ENCODE measurements at regions not wholly inside any gene's neighbourhood (a gene's known extent, or its start where the extent isn't known, plus 50 kb on each side); places are given as distances from the start of the nearest gene placed in this dataset.

DNA sequence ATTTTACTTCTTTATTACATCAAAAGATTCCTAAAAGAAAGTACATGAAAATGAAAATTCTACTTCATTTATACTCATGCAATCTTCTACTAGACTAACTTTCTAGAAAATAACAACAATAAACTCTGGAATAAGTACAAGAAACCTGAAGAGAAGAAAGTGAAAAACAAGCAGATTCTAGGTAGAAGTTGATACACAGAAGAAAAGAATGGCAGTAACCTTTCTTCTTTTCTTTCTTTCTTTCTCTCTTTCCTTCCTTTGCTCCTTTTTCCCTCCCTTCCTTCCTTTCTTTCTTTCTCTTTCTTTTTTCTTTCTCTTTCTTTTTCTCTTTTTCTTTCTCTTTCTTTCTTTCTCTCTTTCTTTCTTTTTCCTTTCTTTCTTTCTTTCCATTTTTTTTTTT is 541.7 kb upstream of the ANKRD30A start:
- Histone ChIP-seq H3K27me3 (ENCODE audit: insufficient read depth, low read length) (no peaks in the 10 kb centered on the region), H3K36me3 (ENCODE audit: insufficient read depth, low read length) (no peaks in the 10 kb centered on the region), H3K9me3 (ENCODE audit: low read depth, low read length) (no peaks in the 10 kb centered on the region), H3K27ac (ENCODE audit: low read depth, low read length) (no peak overlapping the region), H3K79me2 (ENCODE audit: insufficient read depth, low read length) (no peaks in the 10 kb centered on the region), H2AFZ (ENCODE audit: low read length) (no peak overlapping the region), H3K4me2 (ENCODE audit: insufficient read depth, low read length) (no peak overlapping the region), H4K20me1 (ENCODE audit: insufficient read depth, low read length) (no peaks in the 10 kb centered on the region), H3K4me3 (ENCODE audit: insufficient read depth, low read length) (no peak overlapping the region), H3K4me1 (ENCODE audit: insufficient read depth, low read length) (no peaks in the 10 kb centered on the region)
- TF ChIP-seq, protein P1, sequence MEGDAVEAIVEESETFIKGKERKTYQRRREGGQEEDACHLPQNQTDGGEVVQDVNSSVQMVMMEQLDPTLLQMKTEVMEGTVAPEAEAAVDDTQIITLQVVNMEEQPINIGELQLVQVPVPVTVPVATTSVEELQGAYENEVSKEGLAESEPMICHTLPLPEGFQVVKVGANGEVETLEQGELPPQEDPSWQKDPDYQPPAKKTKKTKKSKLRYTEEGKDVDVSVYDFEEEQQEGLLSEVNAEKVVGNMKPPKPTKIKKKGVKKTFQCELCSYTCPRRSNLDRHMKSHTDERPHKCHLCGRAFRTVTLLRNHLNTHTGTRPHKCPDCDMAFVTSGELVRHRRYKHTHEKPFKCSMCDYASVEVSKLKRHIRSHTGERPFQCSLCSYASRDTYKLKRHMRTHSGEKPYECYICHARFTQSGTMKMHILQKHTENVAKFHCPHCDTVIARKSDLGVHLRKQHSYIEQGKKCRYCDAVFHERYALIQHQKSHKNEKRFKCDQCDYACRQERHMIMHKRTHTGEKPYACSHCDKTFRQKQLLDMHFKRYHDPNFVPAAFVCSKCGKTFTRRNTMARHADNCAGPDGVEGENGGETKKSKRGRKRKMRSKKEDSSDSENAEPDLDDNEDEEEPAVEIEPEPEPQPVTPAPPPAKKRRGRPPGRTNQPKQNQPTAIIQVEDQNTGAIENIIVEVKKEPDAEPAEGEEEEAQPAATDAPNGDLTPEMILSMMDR (IDR thresholded peaks at IDR 0.05; ENCODE audit: extremely low read depth, low read depth, low read length) = no peak
- DNase-seq (ENCODE audit: insufficient read length, low spot score, missing footprints) = no peak

DNA sequence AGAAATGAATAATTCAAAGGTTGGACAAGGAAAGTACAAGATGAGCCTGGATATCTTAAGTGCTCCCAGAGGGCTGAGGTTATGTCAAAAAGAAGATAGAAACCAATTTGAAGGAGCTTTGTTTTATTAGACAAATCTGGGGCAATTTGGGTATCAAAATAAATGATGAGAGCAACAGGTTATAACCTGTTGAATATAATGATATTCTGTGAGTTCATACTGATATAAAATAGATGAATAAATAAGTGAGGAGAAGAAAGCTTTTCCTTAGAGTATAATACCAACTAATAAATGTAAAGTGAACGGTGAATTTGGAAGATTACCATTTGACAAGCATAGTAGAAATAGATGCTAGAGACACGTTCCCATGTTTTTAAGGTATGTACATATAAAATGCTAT is 544.2 kb upstream of the ANKRD30A start:
- H3K36me3 ChIP-seq (ENCODE audit: insufficient read depth, low read length) = no peaks in the 10 kb centered on the region
- H3K79me2 ChIP-seq (ENCODE audit: insufficient read depth, low read length) = no peaks in the 10 kb centered on the region
- no peak overlapping the region for H2AFZ ChIP-seq (ENCODE audit: low read length)
- H3K4me3 ChIP-seq (ENCODE audit: insufficient read depth, low read length) = no peak overlapping the region
- H3K4me1 ChIP-seq (ENCODE audit: insufficient read depth, low read length) = peaks cover 7% of the 10 kb centered on the region
- no peaks in the 10 kb centered on the region for H3K9me3 ChIP-seq (ENCODE audit: low read depth, low read length)
- H3K27ac ChIP-seq (ENCODE audit: low read depth, low read length) = no peak overlapping the region
- no peak for DNase-seq (ENCODE audit: insufficient read length, low spot score, missing footprints)
- TF ChIP-seq, protein P1 (IDR thresholded peaks at IDR 0.05; ENCODE audit: extremely low read depth, low read depth, low read length) = no peak
- no peaks in the 10 kb centered on the region for H3K27me3 ChIP-seq (ENCODE audit: insufficient read depth, low read length)
- H3K4me2 ChIP-seq (ENCODE audit: insufficient read depth, low read length) = no peak overlapping the region
- no peaks in the 10 kb centered on the region for H4K20me1 ChIP-seq (ENCODE audit: insufficient read depth, low read length)

DNA sequence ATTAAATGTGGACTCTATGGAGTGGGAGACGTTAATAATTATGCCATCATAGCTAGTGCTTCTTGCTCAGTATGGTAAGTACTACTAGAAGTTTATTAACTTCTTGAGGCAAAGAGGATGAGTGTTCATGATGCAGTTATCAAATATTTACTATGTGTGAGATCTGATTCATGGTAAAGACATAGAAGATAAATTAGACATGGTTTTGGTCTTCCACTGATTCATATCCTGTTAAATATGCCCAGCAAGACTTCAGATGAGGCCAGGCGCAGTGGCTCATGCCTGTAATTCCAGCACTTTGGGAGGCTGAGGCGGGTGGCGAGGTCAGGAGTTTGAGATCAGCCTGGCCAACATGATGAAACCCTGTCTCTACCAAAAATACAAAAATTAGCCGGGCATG is 547.1 kb upstream of the ANKRD30A start:
- peak; percentile 73 for DNase-seq (ENCODE audit: insufficient read length, low spot score, missing footprints)
- TF ChIP-seq, protein P1 (IDR thresholded peaks at IDR 0.05; ENCODE audit: extremely low read depth, low read depth, low read length) = no peak
- Histone ChIP-seq H3K4me3 (ENCODE audit: insufficient read depth, low read length) (no peak overlapping the region), H3K9me3 (ENCODE audit: low read depth, low read length) (no peaks in the 10 kb centered on the region), H4K20me1 (ENCODE audit: insufficient read depth, low read length) (no peaks in the 10 kb centered on the region), H3K4me2 (ENCODE audit: insufficient read depth, low read length) (no peak overlapping the region), H3K4me1 (ENCODE audit: insufficient read depth, low read length) (peaks cover 15% of the 10 kb centered on the region), H3K36me3 (ENCODE audit: insufficient read depth, low read length) (no peaks in the 10 kb centered on the region), H3K27me3 (ENCODE audit: insufficient read depth, low read length) (no peaks in the 10 kb centered on the region), H3K79me2 (ENCODE audit: insufficient read depth, low read length) (no peaks in the 10 kb centered on the region), H2AFZ (ENCODE audit: low read length) (no peak overlapping the region), H3K27ac (ENCODE audit: low read depth, low read length) (no peak overlapping the region)

DNA sequence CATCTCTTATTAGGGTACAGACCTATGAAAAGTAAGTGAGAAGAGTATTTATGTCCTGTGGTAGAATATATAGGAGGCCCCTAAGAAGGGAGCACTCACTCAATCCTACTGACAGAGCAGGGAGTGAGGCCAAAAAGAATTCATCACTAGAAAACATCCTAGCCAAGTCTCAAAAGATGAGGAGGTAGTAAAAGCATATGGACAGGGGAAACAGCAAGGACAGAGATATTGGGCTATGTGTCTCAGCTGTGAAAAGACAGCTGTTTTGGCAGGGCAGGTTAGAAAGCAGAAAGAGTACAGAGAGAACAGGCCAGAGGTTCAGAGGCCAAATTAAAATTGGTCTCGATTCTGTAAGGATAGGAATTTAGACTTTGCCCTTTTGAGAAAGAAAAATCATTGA is 548.3 kb upstream of the ANKRD30A start:
- Histone ChIP-seq H3K27me3 (ENCODE audit: insufficient read depth, low read length) (no peaks in the 10 kb centered on the region), H3K27ac (ENCODE audit: low read depth, low read length) (no peak overlapping the region), H3K36me3 (ENCODE audit: insufficient read depth, low read length) (no peaks in the 10 kb centered on the region), H3K79me2 (ENCODE audit: insufficient read depth, low read length) (no peaks in the 10 kb centered on the region), H3K9me3 (ENCODE audit: low read depth, low read length) (no peaks in the 10 kb centered on the region), H2AFZ (ENCODE audit: low read length) (peak overlapping the region; percentile 18), H4K20me1 (ENCODE audit: insufficient read depth, low read length) (no peaks in the 10 kb centered on the region), H3K4me1 (ENCODE audit: insufficient read depth, low read length) (peaks cover 15% of the 10 kb centered on the region), H3K4me2 (ENCODE audit: insufficient read depth, low read length) (no peak overlapping the region), H3K4me3 (ENCODE audit: insufficient read depth, low read length) (no peak overlapping the region)
- TF ChIP-seq, protein P1 (IDR thresholded peaks at IDR 0.05; ENCODE audit: extremely low read depth, low read depth, low read length) = no peak
- no peak for DNase-seq (ENCODE audit: insufficient read length, low spot score, missing footprints)

Data from osteoblast (primary cell).